Bronchial epithelial cell (primary cell): ENCODE measurements at regions not wholly inside any gene's neighbourhood (a gene's known extent, or its start where the extent isn't known, plus 50 kb on each side); places are given as distances from the start of the nearest gene placed in this dataset.

Experiments used
- DNase-seq: peaks from one replicate; pipeline ENCODE4 v3.0.0-alpha.2; 2010; ENCODE audit warnings: low read depth
- FAIRE-seq: peaks from 2 replicates; lab custom pipeline; 2011; peaks lifted over from hg19 to GRCh38; lab: Jason Lieb, UNC
- H3K27me3 ChIP-seq: 2 replicates; pipeline ENCODE4 v1.5.1; 2011; ENCODE audit warnings: low read length; ENCODE audit not compliant: control insufficient read depth, insufficient read depth
- H3K36me3 ChIP-seq: 2 replicates; pipeline ENCODE4 v1.5.1; 2011; ENCODE audit warnings: low read length; ENCODE audit not compliant: control insufficient read depth, insufficient read depth
- H3K4me3 ChIP-seq: 2 replicates; pipeline ENCODE4 v1.5.1; 2011; ENCODE audit warnings: mild to moderate bottlenecking, low read depth, low read length, control low read depth
- TF ChIP-seq, protein P1 (sequence below): IDR thresholded peaks from 2 replicates; pipeline ENCODE4 v1.5.1; 2011; ENCODE audit warnings: mild to moderate bottlenecking, moderate library complexity, low read length, control low read depth, inconsistent platforms; ENCODE audit not compliant: insufficient read depth, severe bottlenecking

DNA sequence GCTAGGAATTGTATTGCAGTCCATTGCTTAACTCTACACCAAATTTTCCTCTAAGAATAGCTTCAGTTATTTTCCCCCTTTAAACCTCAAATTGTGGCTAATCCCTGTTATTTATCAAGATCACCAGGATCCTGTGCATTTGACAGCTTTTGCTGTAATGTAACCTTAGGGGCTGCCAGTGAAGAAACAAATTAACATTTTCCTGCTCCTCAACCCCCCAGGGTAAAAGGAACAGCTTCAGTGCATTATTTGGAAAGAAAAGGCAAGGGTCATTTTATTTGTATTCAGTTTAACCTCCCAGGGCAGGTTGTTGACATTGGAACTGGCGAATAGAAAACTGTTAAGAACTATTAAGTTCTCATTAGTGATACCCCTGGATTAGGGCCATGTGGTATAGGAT lies 57.0 kb downstream of the PCDH20 start:
- DNase-seq (no peak), FAIRE-seq (no peak)
- TF ChIP-seq, protein P1, sequence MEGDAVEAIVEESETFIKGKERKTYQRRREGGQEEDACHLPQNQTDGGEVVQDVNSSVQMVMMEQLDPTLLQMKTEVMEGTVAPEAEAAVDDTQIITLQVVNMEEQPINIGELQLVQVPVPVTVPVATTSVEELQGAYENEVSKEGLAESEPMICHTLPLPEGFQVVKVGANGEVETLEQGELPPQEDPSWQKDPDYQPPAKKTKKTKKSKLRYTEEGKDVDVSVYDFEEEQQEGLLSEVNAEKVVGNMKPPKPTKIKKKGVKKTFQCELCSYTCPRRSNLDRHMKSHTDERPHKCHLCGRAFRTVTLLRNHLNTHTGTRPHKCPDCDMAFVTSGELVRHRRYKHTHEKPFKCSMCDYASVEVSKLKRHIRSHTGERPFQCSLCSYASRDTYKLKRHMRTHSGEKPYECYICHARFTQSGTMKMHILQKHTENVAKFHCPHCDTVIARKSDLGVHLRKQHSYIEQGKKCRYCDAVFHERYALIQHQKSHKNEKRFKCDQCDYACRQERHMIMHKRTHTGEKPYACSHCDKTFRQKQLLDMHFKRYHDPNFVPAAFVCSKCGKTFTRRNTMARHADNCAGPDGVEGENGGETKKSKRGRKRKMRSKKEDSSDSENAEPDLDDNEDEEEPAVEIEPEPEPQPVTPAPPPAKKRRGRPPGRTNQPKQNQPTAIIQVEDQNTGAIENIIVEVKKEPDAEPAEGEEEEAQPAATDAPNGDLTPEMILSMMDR = no peak
- Histone ChIP-seq H3K4me3 (no peak overlapping the region), H3K36me3 (no peaks in the 10 kb centered on the region), H3K27me3 (no peaks in the 10 kb centered on the region)

DNA sequence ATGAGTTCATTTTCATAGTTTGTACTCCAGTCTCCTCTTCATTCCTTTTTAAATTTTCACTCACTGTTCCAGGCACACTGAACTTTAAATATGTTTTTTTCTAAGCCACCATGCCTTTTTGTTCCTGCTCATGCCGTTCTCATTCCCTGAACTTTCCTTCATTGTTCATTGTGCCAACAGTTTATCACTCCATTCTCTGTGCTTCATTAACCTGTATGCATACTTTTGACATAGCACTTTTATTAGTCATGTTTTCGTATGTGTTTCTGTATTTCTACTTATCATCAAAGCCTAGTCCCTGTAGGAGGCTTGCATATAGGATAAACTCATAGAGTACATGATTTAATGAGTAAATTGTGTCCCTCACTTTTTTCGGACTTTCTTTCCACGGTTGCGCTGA lies 65.3 kb downstream of the PCDH20 start:
- Histone ChIP-seq H3K4me3 (no peak overlapping the region), H3K27me3 (no peaks in the 10 kb centered on the region), H3K36me3 (no peaks in the 10 kb centered on the region)
- TF ChIP-seq, protein P1 = no peak
- DNase-seq = peak; percentile 14
- FAIRE-seq = no peak

DNA sequence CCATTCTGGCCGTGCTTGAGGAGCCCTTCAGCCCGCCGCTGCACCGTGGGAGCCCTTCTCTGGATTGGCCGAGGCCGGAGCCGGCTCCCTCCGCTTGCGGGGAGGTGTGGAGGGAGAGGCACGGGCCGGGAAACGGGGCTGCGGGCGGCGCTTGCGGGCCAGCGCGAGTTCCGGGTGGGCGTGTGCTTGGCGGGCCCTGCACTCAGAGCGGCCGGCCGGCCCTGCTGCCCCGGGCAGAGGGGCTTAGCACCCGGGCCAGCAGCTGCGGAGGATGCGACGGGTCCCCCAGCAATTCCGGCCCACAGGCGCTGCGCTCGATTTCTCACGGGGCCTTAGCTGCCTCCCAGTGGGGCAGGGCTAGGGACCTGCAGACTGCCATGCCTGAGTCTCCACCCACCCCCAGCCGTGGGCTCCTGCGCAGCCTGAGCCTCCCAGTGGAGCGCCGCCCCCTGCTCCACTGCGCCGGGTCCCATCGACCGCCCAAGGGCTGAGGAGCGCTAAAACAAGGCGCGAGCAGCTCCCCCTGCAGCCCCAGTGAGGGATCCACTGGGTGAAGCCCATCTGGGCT lies 76.5 kb downstream of the PCDH20 start:
- no peak overlapping the region for H3K4me3 ChIP-seq
- no peak for FAIRE-seq
- H3K27me3 ChIP-seq = no peaks in the 10 kb centered on the region
- no peaks in the 10 kb centered on the region for H3K36me3 ChIP-seq
- TF ChIP-seq, protein P1 = no peak
- DNase-seq = no peak

DNA sequence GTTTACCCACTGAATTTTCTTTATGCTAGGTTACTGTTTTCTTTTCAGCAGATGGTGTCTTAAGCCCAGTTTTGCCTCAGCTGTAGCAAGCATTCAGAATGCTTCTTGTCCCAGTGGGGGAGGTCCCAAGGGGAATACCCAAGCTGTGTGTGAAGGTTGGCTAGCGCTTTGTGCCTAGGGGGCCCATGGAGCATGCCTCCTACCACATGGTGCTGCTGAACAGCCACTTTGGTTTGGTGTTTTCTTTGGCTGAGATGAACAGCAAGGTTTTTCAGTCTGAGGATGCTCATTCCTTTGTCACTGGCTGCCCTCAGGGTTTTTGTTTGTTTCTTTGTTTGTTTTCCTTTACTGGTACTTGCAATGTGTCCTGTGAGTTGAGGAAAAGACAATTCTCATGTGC lies 99.0 kb downstream of the PCDH20 start:
- FAIRE-seq (no peak), DNase-seq (no peak)
- Histone ChIP-seq H3K27me3 (no peaks in the 10 kb centered on the region), H3K4me3 (no peak overlapping the region), H3K36me3 (no peaks in the 10 kb centered on the region)
- TF ChIP-seq, protein P1 = no peak

DNA sequence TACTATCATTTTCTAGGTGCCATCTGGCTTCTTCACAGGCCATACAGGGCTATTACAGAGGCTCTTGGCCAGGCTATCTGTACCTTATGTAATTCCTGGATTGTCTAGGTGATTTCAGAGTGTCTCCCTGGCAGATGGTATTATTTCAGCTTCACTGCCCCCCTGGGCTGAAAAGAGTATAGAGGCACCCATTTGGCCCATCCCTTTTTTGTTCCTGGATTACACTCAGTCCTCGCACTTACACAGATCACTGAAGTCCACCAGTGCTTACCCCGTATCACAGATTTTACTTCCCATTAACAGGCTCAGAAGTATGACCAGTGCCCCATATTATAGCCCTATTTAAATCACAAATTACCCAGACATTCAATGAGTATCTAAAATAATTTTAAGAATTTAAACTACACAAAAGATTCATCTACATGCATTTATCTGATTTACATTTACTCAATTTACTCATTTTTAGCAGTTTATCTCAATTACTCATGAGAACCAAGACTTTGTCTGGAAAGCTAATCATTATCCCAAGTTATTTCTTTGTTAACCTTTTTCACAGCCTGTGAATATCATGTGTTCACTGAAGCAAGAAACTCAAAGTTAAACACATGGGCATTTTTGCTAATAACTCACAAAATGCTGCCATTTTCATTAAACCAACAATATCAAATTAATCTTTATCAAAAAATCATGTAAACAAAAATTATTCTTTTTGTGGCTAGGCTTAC lies 121.0 kb downstream of the PCDH20 start:
- Histone ChIP-seq H3K4me3 (no peak overlapping the region), H3K36me3 (no peaks in the 10 kb centered on the region), H3K27me3 (no peaks in the 10 kb centered on the region)
- TF ChIP-seq, protein P1 = no peak
- DNase-seq (no peak), FAIRE-seq (no peak)
